Adrenal gland (tissue), 5 donors: ENCODE measurements at regions not wholly inside any gene's neighbourhood (a gene's known extent, or its start where the extent isn't known, plus 50 kb on each side); places are given as distances from the start of the nearest gene placed in this dataset.

Experiments used
- POLR2A ChIP-seq, 2 donors: fragments of 450-650 bp; IDR thresholded peaks; one replicate each; pipeline ENCODE4 v1.6.1; 2017; ENCODE audit warnings: antibody characterized with exemption in 2 of 2, mild to moderate bottlenecking in 2 of 2, moderate library complexity in 1 of 2
- TF ChIP-seq, protein P1 (sequence below), 6 experiments: fragments of 450-650 bp in 4 of 6; fragments of 200-600 bp in 2 of 6; sonication (generic) in 1 of 6; IDR thresholded peaks; 1 replicate in 5 of 6; 2 replicates in 1 of 6; pipeline versions ENCODE4 v1.5.1 to v1.8.0; 2016 to 2021; ENCODE audit warnings: antibody characterized with exemption in 6 of 6, mild to moderate bottlenecking in 2 of 6, moderate library complexity in 1 of 6
- donor health status: DM: no; HTN: no; CAD: no.

- TF ChIP-seq, protein P1, sequence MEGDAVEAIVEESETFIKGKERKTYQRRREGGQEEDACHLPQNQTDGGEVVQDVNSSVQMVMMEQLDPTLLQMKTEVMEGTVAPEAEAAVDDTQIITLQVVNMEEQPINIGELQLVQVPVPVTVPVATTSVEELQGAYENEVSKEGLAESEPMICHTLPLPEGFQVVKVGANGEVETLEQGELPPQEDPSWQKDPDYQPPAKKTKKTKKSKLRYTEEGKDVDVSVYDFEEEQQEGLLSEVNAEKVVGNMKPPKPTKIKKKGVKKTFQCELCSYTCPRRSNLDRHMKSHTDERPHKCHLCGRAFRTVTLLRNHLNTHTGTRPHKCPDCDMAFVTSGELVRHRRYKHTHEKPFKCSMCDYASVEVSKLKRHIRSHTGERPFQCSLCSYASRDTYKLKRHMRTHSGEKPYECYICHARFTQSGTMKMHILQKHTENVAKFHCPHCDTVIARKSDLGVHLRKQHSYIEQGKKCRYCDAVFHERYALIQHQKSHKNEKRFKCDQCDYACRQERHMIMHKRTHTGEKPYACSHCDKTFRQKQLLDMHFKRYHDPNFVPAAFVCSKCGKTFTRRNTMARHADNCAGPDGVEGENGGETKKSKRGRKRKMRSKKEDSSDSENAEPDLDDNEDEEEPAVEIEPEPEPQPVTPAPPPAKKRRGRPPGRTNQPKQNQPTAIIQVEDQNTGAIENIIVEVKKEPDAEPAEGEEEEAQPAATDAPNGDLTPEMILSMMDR (IDR thresholded peaks at IDR 0.05) = no peak
- TF ChIP-seq POLR2A (IDR thresholded peaks at IDR 0.05) = no peak
Measured at GRCh38 chr4:180688480-180688879, 1554.7 kb upstream of the TENM3 start.
